Hippocampal formation (tissue), 2 donors: ENCODE measurements at regions not wholly inside any gene's neighbourhood (a gene's known extent, or its start where the extent isn't known, plus 50 kb on each side); places are given as distances from the start of the nearest gene placed in this dataset.

Experiments
- DNase-seq, 2 donors: peaks; one replicate each; lab custom pipeline; 2025; lab: John Stamatoyannopoulos, UW

DNA sequence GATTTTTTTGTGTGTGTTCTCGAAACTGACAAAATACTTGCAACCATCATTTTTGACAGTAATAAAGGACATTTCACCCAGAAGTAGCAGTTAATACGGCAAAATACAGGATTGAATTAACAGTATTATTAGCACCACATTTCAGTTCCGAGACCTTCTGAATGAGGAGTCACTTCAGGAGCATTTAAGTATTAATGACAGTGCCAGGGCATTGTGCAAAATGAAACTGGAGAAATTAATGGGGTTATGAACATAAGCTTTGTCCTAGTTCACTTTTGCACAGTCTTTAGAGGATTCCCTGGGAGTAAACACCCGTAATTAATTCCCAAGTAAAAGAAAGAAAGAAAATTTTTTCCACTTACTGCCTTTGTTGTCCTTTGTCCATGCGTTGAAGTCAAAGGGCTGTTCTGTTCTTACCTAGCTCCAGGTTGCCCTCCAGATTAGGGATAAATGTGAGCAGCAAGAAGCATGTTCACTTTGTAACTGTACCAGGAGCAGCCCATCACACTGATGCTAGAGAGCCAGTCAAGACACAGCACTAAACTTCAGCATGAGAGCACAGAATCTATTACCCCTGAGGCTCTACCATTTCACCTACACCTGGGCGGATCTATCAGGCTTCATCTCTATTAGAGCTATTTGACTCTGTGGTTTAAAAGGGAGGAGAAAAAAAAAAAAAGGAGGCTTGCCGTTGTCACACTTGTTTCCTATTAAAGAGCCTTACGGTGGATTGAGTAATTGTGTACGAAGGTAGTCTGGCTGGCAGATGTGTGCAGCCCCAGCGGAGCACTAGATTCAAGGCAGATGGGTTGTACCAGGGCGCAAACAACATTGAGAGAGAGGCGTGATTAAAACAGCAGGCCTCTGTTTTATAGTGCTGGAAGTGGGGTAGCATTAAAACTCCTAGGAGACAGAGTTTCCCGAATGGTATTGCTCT is 297.8 kb upstream of the SEMA3A start:
- no peak for DNase-seq

GRCh38 chr7:84490661-84491060 is 296.1 kb upstream of the SEMA3A start:
- no peak for DNase-seq

GRCh38 chr7:84484502-84485079 is 290.0 kb upstream of the SEMA3A start:
- no peak for DNase-seq

DNA sequence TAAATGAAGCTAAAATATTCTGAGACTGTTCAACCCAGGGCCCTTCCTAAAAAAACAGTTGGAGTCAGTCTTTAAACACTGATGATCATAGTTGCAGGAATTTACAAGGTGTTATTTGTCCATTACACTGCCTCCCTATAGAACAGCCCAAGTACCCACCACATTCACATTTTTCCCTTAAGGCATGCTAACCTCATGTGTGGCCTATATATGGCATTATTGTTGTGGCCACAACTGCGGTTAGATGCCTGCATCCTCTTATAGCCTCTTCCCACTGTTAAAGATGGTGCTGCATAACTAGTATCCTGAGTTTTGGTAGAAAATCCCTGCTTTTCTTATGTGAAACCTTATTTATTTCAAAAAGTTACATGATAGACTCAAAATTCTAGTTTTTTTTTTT is 287.9 kb upstream of the SEMA3A start:
- DNase-seq: no peak

DNA sequence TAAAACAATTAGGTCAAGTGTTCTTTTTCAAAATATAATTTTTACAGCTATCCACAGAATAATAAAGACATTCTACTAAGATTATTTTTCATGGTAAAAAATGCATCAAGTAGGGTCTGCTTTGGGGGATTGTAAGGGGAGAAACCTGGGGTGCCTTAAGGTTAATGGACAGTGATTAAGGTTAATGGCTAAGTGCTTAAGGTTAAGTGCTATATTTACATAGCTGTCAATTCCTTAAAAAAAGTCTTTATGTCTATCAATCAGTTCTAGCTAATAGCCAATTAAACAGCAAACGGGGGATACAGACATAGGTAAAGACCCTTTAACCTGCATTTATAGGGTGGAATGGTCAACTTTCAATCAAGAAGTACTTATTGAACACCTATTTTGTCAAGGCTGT is 284.5 kb upstream of the SEMA3A start:
- no peak for DNase-seq

DNA sequence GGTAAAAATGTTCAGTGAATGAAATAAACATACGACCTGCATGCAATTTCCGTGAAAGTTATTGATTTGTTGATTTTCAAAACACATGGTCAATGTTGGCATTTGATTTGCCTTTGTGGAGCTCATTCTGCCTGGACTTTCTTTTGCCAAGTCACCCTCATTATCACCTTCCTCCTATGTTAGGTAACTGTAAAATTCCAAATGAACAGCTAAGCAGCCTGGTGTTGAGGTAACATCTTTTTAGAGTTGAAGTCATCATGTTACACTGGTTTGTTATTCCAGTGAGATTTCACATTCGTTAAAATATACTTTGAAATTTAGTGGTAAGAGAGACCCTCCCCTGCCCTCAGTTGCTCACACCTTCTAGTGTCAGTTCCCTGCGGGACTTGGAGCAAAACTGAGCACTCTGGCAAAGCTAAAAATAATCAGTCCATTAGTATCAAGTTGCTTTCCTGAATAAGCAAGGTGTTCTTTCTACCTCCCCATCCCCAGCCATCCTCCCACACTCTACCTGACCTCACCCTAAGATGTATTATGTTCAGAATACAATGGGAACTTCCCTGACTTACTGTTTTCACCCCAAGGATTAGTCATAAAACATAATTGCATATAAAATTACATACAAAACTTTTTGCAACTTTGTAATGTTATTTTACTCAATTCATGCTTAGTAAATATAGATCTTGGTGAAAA is 283.3 kb upstream of the SEMA3A start:
- no peak for DNase-seq

DNA sequence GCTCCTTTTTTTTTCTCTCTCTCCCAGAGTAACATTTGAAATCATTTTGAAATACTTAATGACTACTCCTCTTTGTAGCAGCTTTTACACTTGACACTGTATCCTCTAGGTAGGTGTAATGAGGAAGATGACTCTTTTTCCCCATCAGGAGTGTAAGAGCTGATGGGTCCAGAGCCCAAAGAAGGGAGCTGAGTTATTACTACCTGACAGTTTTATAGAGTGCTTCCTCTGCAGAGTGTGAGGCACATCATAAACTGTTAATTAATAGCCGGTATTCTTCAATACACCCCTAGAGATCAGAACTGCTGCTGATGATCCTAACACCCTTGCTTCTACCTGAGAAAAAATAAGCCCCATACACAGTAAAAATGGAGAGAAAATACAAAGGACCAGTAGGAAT is 279.8 kb upstream of the SEMA3A start:
- no peak for DNase-seq

DNA sequence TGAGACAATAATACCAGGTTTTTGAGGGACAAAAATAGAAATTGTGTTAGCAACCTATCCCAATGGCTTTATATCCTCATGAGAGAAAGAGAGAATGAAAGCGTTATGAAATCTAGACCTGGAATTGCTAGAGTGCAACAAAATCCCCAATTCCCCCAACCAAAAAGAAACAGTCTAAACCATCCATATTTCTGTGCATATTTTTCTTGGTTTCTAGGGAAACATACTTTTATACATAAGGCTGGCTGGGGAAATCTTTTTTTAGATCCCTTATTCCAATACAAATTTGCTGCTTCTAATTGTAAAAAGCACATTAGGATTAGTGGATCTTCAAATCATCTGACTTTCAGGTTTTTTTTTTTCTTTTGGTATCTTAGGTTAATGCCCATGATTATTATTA is 277.0 kb upstream of the SEMA3A start:
- DNase-seq: no peak

DNA sequence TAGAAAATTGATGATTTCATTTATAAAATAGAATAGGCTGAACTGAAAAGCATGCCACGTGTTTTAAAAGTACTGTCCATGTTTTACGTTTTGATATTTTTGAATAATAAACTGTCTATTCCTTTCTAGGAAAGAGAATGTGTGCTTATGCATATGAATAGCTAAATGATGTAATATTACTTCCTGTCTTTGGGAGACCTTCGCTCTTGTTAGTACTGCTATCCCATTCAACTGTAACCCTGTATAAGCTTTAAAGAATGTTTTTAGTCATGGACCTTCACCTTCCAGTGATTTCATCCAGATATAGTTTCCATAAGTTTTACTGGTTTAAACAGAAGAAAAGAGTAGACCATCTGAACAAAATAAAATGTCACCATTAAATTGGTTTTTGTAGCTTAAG is 274.4 kb upstream of the SEMA3A start:
- no peak for DNase-seq

- no peak for DNase-seq
These were observed 267.7 kb upstream of the SEMA3A start for GRCh38 chr7:84462259-84462658.

- DNase-seq: no peak
These were observed 266.5 kb upstream of the SEMA3A start for GRCh38 chr7:84461093-84461492.

DNA sequence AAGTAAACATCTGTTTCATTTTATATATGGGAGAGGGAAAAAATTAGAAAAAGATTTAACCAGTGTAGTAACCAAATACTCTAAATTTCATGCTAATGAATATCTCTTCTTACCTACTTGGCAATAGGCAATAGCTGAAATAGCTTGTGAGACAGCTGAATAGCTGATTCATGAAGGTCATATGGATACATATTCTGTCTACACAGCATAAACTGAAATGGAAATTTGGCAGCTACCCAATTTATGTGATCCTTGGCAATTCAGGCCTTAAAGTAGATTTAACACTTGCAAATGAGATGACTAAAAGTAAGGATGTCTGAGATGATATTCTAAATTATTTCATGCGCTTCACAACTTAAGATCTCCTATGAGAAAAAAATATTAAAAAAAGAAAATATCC is 261.2 kb upstream of the SEMA3A start:
- DNase-seq: no peak

- DNase-seq: no peak
These were observed 259.8 kb upstream of the SEMA3A start for GRCh38 chr7:84454174-84454959.

- DNase-seq: no peak
These were observed 258.0 kb upstream of the SEMA3A start for GRCh38 chr7:84452618-84453017.

DNA sequence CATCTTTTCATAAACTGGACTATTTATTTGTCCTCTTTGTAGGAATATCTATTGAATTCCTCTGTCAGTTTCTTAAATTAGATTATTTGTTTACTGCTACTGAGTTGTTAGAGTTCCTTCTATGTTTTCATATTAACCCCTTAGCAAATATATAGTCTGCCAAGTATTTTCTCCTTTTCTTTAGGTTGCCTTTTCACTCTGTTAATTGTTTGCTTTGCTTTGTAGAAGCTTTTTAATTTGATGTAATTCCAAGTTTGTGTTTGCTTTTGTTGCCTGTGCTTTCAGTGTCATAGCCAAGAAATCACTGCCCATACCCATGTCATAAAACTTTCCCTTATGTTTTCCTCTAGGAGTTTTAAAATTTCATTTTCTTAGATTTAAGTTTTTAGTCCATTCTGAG is 256.2 kb upstream of the SEMA3A start:
- no peak for DNase-seq

- no peak for DNase-seq
These were observed 253.2 kb upstream of the SEMA3A start for GRCh38 chr7:84447636-84448293.

DNA sequence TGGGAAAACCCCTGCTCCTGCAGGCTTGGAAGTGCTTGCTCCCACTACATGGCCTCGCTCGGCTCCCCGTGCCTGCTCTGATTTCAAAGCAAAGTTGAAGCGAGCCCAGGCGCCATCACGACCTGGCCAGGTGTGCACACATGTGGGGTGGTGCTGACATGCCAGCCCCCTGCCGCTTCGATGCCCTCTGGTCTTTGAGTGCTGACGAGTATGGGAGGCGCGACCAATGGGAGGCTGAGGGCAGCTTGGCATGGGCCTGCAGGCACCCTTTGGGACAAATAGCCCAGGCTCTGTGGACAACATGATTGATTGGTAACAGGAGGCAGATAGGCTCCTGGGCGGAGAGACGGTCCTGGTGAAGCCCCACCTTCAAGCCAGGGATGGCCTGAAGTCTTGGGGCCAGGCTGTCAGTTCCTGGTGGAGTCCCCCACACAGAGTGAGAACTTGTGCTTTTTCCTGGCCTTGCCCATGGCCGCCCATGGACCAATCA is 252.4 kb upstream of the SEMA3A start:
- no peak for DNase-seq

DNA sequence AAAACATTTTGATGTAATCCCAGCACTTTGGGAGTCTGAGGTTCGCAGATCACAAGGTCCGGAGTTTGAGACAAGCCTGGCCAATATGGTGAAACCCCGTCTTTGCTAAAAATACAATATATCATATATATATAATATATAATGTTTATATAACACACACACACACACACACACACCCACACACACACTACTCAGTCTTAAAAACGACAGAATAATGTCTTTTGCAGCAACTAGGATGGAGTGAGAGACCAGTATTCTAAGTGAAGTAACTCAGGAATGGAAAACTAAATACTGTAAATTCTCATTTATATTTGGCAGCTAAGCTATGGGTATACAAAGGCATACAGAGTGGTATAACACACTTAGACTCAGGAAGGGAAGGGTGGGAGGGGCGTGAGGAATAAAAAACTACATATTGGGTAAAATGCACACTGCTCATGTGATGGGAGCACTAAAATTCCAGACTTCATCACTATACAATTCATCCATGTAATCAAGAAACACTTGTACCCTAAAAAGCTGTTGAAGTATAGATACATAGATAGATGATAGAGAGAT is 231.2 kb upstream of the SEMA3A start:
- no peak for DNase-seq

GRCh38 chr7:84422790-84423189 is 228.2 kb upstream of the SEMA3A start:
- no peak for DNase-seq

GRCh38 chr7:84412161-84412969 is 217.8 kb upstream of the SEMA3A start:
- no peak for DNase-seq
